ENCODE measurements at regions not wholly inside any gene's neighbourhood (a gene's known extent, or its start where the extent isn't known, plus 50 kb on each side); places are given as distances from the start of the nearest gene placed in this dataset.

GRCh38 chr11:114909866-114910265 lies 231.5 kb downstream of the NXPE2 start:
- H3K27ac Mint-ChIP-seq: no peak overlapping the region
- no peak overlapping the region for H3K4me3 Mint-ChIP-seq
- H3K36me3 Mint-ChIP-seq (ENCODE audit: low read depth): no peaks in the 10 kb centered on the region
- H3K27me3 Mint-ChIP-seq: no peaks in the 10 kb centered on the region
- CTCF ChIA-PET: no interaction called here
- POLR2A ChIA-PET: no interaction called here
- no peak for DNase-seq
- no peaks in the 10 kb centered on the region for H3K9me3 Mint-ChIP-seq
- no peaks in the 10 kb centered on the region for H3K4me1 Mint-ChIP-seq

GRCh38 chr11:114912826-114913225 lies 234.5 kb downstream of the NXPE2 start:
- no peaks in the 10 kb centered on the region for H3K36me3 Mint-ChIP-seq (ENCODE audit: low read depth)
- no peak for DNase-seq
- ChIA-PET CTCF (no interaction called here), POLR2A (no interaction called here)
- no peaks in the 10 kb centered on the region for H3K9me3 Mint-ChIP-seq
- H3K27ac Mint-ChIP-seq: no peak overlapping the region
- H3K4me3 Mint-ChIP-seq: no peak overlapping the region
- H3K4me1 Mint-ChIP-seq: no peaks in the 10 kb centered on the region
- no peaks in the 10 kb centered on the region for H3K27me3 Mint-ChIP-seq

GRCh38 chr11:114914231-114915005 lies 236.1 kb downstream of the NXPE2 start:
- Mint-ChIP-seq H3K36me3 (ENCODE audit: low read depth) (no peaks in the 10 kb centered on the region), H3K4me3 (no peak overlapping the region), H3K4me1 (no peaks in the 10 kb centered on the region), H3K27ac (no peak overlapping the region), H3K27me3 (no peaks in the 10 kb centered on the region), H3K9me3 (no peaks in the 10 kb centered on the region)
- no peak for DNase-seq
- CTCF ChIA-PET: no interaction called here
- POLR2A ChIA-PET: no interaction called here

- Mint-ChIP-seq H3K27ac (no peak overlapping the region), H3K36me3 (ENCODE audit: low read depth) (no peaks in the 10 kb centered on the region), H3K9me3 (no peaks in the 10 kb centered on the region), H3K4me1 (no peaks in the 10 kb centered on the region), H3K4me3 (no peak overlapping the region), H3K27me3 (no peaks in the 10 kb centered on the region)
- no peak for DNase-seq
- POLR2A ChIA-PET: no interaction called here
- CTCF ChIA-PET: interaction anchor here (0.8 kb wide), 1 partner anchor 9 kb away, joined by 3 read pairs; no protein-coding TSS in a partner anchor
These were observed 237.8 kb downstream of the NXPE2 start for GRCh38 chr11:114915871-114916805.

GRCh38 chr11:114918286-114918685 lies 240.0 kb downstream of the NXPE2 start:
- CTCF ChIA-PET: no interaction called here
- H3K9me3 Mint-ChIP-seq: no peaks in the 10 kb centered on the region

GRCh38 chr11:114921697-114922096 lies 243.4 kb downstream of the NXPE2 start:
- Mint-ChIP-seq H3K9me3 (no peaks in the 10 kb centered on the region), H3K4me3 (no peak overlapping the region), H3K27ac (no peak overlapping the region), H3K27me3 (no peaks in the 10 kb centered on the region), H3K36me3 (ENCODE audit: low read depth) (no peaks in the 10 kb centered on the region), H3K4me1 (no peaks in the 10 kb centered on the region)
- CTCF ChIA-PET: no interaction called here
- POLR2A ChIA-PET: no interaction called here
- no peak for DNase-seq

More at GRCh38 chr11:114918286-114918685, 240.0 kb downstream of the NXPE2 start:
- no peaks in the 10 kb centered on the region for H3K4me1 Mint-ChIP-seq
- DNase-seq: no peak
- no peaks in the 10 kb centered on the region for H3K36me3 Mint-ChIP-seq (ENCODE audit: low read depth)
- no peaks in the 10 kb centered on the region for H3K27me3 Mint-ChIP-seq
- H3K4me3 Mint-ChIP-seq: no peak overlapping the region
- no peak overlapping the region for H3K27ac Mint-ChIP-seq
- POLR2A ChIA-PET: no interaction called here

GRCh38 chr11:114924042-114924441 lies 245.7 kb downstream of the NXPE2 start:
- Mint-ChIP-seq H3K36me3 (ENCODE audit: low read depth) (no peaks in the 10 kb centered on the region), H3K27ac (no peak overlapping the region), H3K4me3 (no peak overlapping the region), H3K9me3 (no peaks in the 10 kb centered on the region), H3K4me1 (no peaks in the 10 kb centered on the region), H3K27me3 (no peaks in the 10 kb centered on the region)
- DNase-seq: no peak
- ChIA-PET POLR2A (no interaction called here), CTCF (interaction anchor here (1.1 kb wide), 1 partner anchor 8 kb away, joined by 3 read pairs; no protein-coding TSS in a partner anchor)

GRCh38 chr11:114925591-114925990 lies 247.3 kb downstream of the NXPE2 start:
- ChIA-PET CTCF (no interaction called here), POLR2A (no interaction called here)
- H3K36me3 Mint-ChIP-seq (ENCODE audit: low read depth): no peaks in the 10 kb centered on the region
- H3K27me3 Mint-ChIP-seq: no peaks in the 10 kb centered on the region
- no peak overlapping the region for H3K27ac Mint-ChIP-seq
- no peak for DNase-seq
- H3K4me1 Mint-ChIP-seq: no peaks in the 10 kb centered on the region
- H3K4me3 Mint-ChIP-seq: no peak overlapping the region
- no peaks in the 10 kb centered on the region for H3K9me3 Mint-ChIP-seq

GRCh38 chr11:114928260-114928870 lies 250.0 kb downstream of the NXPE2 start:
- H3K4me3 Mint-ChIP-seq: no peak overlapping the region
- ChIA-PET CTCF (no interaction called here), POLR2A (no interaction called here)

GRCh38 chr11:114929351-114930000 lies 251.1 kb downstream of the NXPE2 start:
- Mint-ChIP-seq H3K4me3 (no peak overlapping the region), H3K27ac (no peak overlapping the region), H3K9me3 (no peaks in the 10 kb centered on the region), H3K36me3 (ENCODE audit: low read depth) (no peaks in the 10 kb centered on the region), H3K27me3 (no peaks in the 10 kb centered on the region), H3K4me1 (no peaks in the 10 kb centered on the region)
- CTCF ChIA-PET: no interaction called here
- POLR2A ChIA-PET: no interaction called here
- no peak for DNase-seq

More at GRCh38 chr11:114928260-114928870, 250.0 kb downstream of the NXPE2 start:
- Mint-ChIP-seq H3K36me3 (ENCODE audit: low read depth) (no peaks in the 10 kb centered on the region), H3K27ac (no peak overlapping the region), H3K4me1 (no peaks in the 10 kb centered on the region), H3K27me3 (no peaks in the 10 kb centered on the region), H3K9me3 (no peaks in the 10 kb centered on the region)
- DNase-seq: no peak

GRCh38 chr11:114938799-114939198 lies 260.5 kb downstream of the NXPE2 start:
- POLR2A ChIA-PET: no interaction called here

GRCh38 chr11:114942207-114942606 lies 263.9 kb downstream of the NXPE2 start:
- peaks cover 8% of the 10 kb centered on the region for H3K9me3 Mint-ChIP-seq
- H3K27me3 Mint-ChIP-seq: no peaks in the 10 kb centered on the region
- no peak for DNase-seq
- ChIA-PET POLR2A (no interaction called here), CTCF (no interaction called here)
- no peaks in the 10 kb centered on the region for H3K4me1 Mint-ChIP-seq
- H3K4me3 Mint-ChIP-seq: no peak overlapping the region
- no peaks in the 10 kb centered on the region for H3K36me3 Mint-ChIP-seq (ENCODE audit: low read depth)
- no peak overlapping the region for H3K27ac Mint-ChIP-seq

More at GRCh38 chr11:114938799-114939198, 260.5 kb downstream of the NXPE2 start:
- H3K36me3 Mint-ChIP-seq (ENCODE audit: low read depth): no peaks in the 10 kb centered on the region
- H3K4me3 Mint-ChIP-seq: no peak overlapping the region
- DNase-seq: no peak
- CTCF ChIA-PET: no interaction called here
- no peaks in the 10 kb centered on the region for H3K4me1 Mint-ChIP-seq
- peaks cover 8% of the 10 kb centered on the region for H3K9me3 Mint-ChIP-seq
- no peaks in the 10 kb centered on the region for H3K27me3 Mint-ChIP-seq
- H3K27ac Mint-ChIP-seq: no peak overlapping the region
